GM03348 (cell line): ENCODE measurements at regions not wholly inside any gene's neighbourhood (a gene's known extent, or its start where the extent isn't known, plus 50 kb on each side); places are given as distances from the start of the nearest gene placed in this dataset.
"Not testable (repeated sequence)": the region's sequence is repeated elsewhere in the genome, so short reads cannot be mapped to it uniquely, and the experiment has no call there.

Experiments used
- DNase-seq: peaks from one replicate; pipeline ENCODE4 v3.0.0; 2012; ENCODE audit warnings: low spot score

- no peak for DNase-seq
Observed at GRCh38 chr2:217585362-217585761, 417.4 kb downstream of the TNS1 start.

- DNase-seq, result not testable (repeated sequence)
Observed at GRCh38 chr2:217580407-217580806, 422.4 kb downstream of the TNS1 start.

GRCh38 chr2:217573571-217573970 is 429.2 kb downstream of the TNS1 start:
- peak; percentile 47 for DNase-seq

GRCh38 chr2:217570394-217570793 is 432.4 kb downstream of the TNS1 start:
- DNase-seq, result no peak

GRCh38 chr2:217568289-217568971 is 434.4 kb downstream of the TNS1 start:
- DNase-seq, result peak; percentile 68

- no peak for DNase-seq
Observed at GRCh38 chr2:217563565-217563964, 439.2 kb downstream of the TNS1 start.

GRCh38 chr2:217562871-217563480 is 439.8 kb downstream of the TNS1 start:
- DNase-seq, result no peak

- no peak for DNase-seq
Observed at GRCh38 chr2:217559084-217559483, 443.7 kb downstream of the TNS1 start.

GRCh38 chr2:217555081-217555876 is 447.5 kb downstream of the TNS1 start:
- peak; percentile 71 for DNase-seq

- DNase-seq, result peak; percentile 10
Observed at GRCh38 chr2:217553679-217554078, 449.1 kb downstream of the TNS1 start.

GRCh38 chr2:217553202-217553601 is 449.6 kb downstream of the TNS1 start:
- no peak for DNase-seq

- no peak for DNase-seq
Observed at GRCh38 chr2:217552081-217552480, 450.7 kb downstream of the TNS1 start.

- peak; percentile 77 for DNase-seq
Observed at GRCh38 chr2:217551252-217551899, 451.4 kb downstream of the TNS1 start.

GRCh38 chr2:217539126-217539525 is 463.7 kb downstream of the TNS1 start:
- no peak for DNase-seq

GRCh38 chr2:217538719-217539118 is 464.1 kb downstream of the TNS1 start:
- no peak for DNase-seq

GRCh38 chr2:217535957-217536708 is 466.7 kb downstream of the TNS1 start:
- no peak for DNase-seq

GRCh38 chr2:217530392-217531090 is 472.3 kb downstream of the TNS1 start:
- no peak for DNase-seq

GRCh38 chr2:217529271-217529670 is 473.5 kb downstream of the TNS1 start:
- no peak for DNase-seq

- DNase-seq, result peak; percentile 81
Observed at GRCh38 chr2:217527590-217528202, 475.1 kb downstream of the TNS1 start.

- DNase-seq, result no peak
Observed at GRCh38 chr2:217525076-217525475, 477.7 kb downstream of the TNS1 start.

GRCh38 chr2:217523286-217523685 is 479.5 kb downstream of the TNS1 start:
- no peak for DNase-seq
